Erythroblast (primary cell): ENCODE measurements at regions not wholly inside any gene's neighbourhood (a gene's known extent, or its start where the extent isn't known, plus 50 kb on each side); places are given as distances from the start of the nearest gene placed in this dataset.

Source experiments
- GATA1 ChIP-seq: IDR thresholded peaks from 2 replicates; pipeline ENCODE4 v1.6.1; 2011; ENCODE audit warnings: low read depth, mild to moderate bottlenecking, control low read depth, low read length, moderate library complexity
- POLR2A ChIP-seq: IDR thresholded peaks from 2 replicates; pipeline ENCODE4 v1.6.1; 2011; ENCODE audit warnings: mild to moderate bottlenecking, low read length

DNA sequence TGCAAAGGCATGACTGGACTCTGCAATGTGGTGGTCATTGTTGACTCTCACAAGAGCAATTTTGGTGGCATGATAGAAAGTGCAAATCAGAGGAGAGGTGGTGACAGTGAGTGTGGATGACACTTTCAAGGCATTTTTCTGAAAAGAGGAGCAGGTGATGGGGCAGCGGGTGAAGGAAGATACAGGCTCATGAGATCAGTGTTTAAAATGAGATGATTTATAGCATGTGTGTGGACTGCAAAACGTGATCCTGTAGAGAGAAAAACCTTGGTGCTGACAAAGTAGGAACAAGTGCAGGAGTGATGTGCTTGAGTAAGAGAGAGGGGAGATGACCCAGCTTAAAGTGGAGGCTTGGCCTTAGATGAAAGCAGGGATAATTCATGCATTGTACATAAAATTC is 171.2 kb upstream of the PPP2R2B start:
- no peak for TF ChIP-seq POLR2A
- no peak for TF ChIP-seq GATA1
